GM10248 (cell line): ENCODE measurements at regions not wholly inside any gene's neighbourhood (a gene's known extent, or its start where the extent isn't known, plus 50 kb on each side); places are given as distances from the start of the nearest gene placed in this dataset.

ENCODE experiments used
- CTCF ChIA-PET: fragments of 300-600 bp; sonication (Branson Sonifier 250); formaldehyde crosslinking; extraction: SDS; loops from one replicate; lab custom pipeline; 2021; ENCODE audit warnings: antibody characterized with exemption; lab: Yijun Ruan, JAX
- POLR2A ChIA-PET: fragments of 350-650 bp; sonication (Branson Sonifier 250); formaldehyde crosslinking; extraction: SDS; loops from one replicate; lab custom pipeline; 2020; ENCODE audit warnings: antibody characterized with exemption; lab: Yijun Ruan, JAX
- DNase-seq: peaks from one replicate; pipeline ENCODE4 v3.0.0; 2012; ENCODE audit errors: extremely low spot score
- CTCF ChIP-seq: IDR thresholded peaks from 2 replicates; pipeline ENCODE4 v1.5.1; 2012; ENCODE audit warnings: mild to moderate bottlenecking, low read depth; ENCODE audit errors: extremely low read depth, missing control alignments, control extremely low read depth

- ChIA-PET POLR2A (no interaction called here), CTCF (no interaction called here)
- TF ChIP-seq CTCF: no peak
- no peak for DNase-seq
These were observed 103.1 kb upstream of the KAZN start for GRCh38 chr1:14495381-14495780.

GRCh38 chr1:14495996-14496395 is 102.5 kb upstream of the KAZN start:
- CTCF ChIA-PET: no interaction called here
- POLR2A ChIA-PET: no interaction called here
- no peak for TF ChIP-seq CTCF
- DNase-seq: no peak

GRCh38 chr1:14498839-14499238 is 99.6 kb upstream of the KAZN start:
- CTCF ChIA-PET: interaction anchor here (1.1 to 1.2 kb wide), 2 partner anchors 12 to 18 kb away, joined by 3 to 4 read pairs; no protein-coding TSS in a partner anchor
- no peak for TF ChIP-seq CTCF
- no peak for DNase-seq
- POLR2A ChIA-PET: no interaction called here

- ChIA-PET POLR2A (no interaction called here), CTCF (interaction anchor here (1.1 to 1.2 kb wide), 2 partner anchors 13 to 17 kb away, joined by 3 to 4 read pairs; no protein-coding TSS in a partner anchor)
- TF ChIP-seq CTCF: no peak
- DNase-seq: no peak
These were observed 99.0 kb upstream of the KAZN start for GRCh38 chr1:14499312-14500040.

GRCh38 chr1:14500041-14500440 is 98.4 kb upstream of the KAZN start:
- ChIA-PET POLR2A (no interaction called here), CTCF (no interaction called here)
- no peak for DNase-seq
- TF ChIP-seq CTCF: no peak

GRCh38 chr1:14500912-14501311 is 97.6 kb upstream of the KAZN start:
- DNase-seq: no peak
- TF ChIP-seq CTCF: no peak
- ChIA-PET CTCF (no interaction called here), POLR2A (no interaction called here)
